ENCODE measurements at regions not wholly inside any gene's neighbourhood (a gene's known extent, or its start where the extent isn't known, plus 50 kb on each side); places are given as distances from the start of the nearest gene placed in this dataset.

GRCh38 chr2:157125685-157126084 is 131.8 kb upstream of the GALNT5 start:
- CTCF ChIA-PET (ENCODE audit: unreplicated experiment), result no interaction called here
- H3K4me3 ChIP-seq (ENCODE audit: low read depth, low read length, poor library complexity, severe bottlenecking), result no peak overlapping the region
- no peaks in the 10 kb centered on the region for H3K36me3 ChIP-seq (ENCODE audit: insufficient read depth, low read length)
- H2AFZ ChIP-seq (ENCODE audit: low read length), result no peak overlapping the region
- no peaks in the 10 kb centered on the region for H3K79me2 ChIP-seq (ENCODE audit: insufficient read depth, low read depth, low read length)
- H3K4me2 ChIP-seq (ENCODE audit: low read length), result no peak overlapping the region
- no peaks in the 10 kb centered on the region for H4K20me1 ChIP-seq (ENCODE audit: insufficient read depth, low read length)
- intact Hi-C loops (cut with micrococcal nuclease; ENCODE audit: unreplicated experiment), result no loop called here
- no TSS peak for BruUV-seq (replicated peaks)
- no peak for DNase-seq (ENCODE audit: low spot score)
- POLR2A ChIA-PET, result no interaction called here
- no peaks in the 10 kb centered on the region for H3K9me3 ChIP-seq (ENCODE audit: low read length)
- TF ChIP-seq EZH2phosphoT487 (IDR thresholded peaks at IDR 0.05; ENCODE audit: borderline replicate concordance, low read depth, low read length), result no peak
- no peak for TF ChIP-seq CTCF (conservative IDR thresholded peaks at IDR 0.05; ENCODE audit: low read length)
- H3K9me2 ChIP-seq (ENCODE audit: insufficient read depth, low read length), result no peaks in the 10 kb centered on the region
- H3K27ac ChIP-seq (ENCODE audit: low read depth, low read length, poor library complexity, severe bottlenecking), result no peak overlapping the region
- no peaks in the 10 kb centered on the region for H3K4me1 ChIP-seq (ENCODE audit: insufficient read depth, low read length, poor library complexity, severe bottlenecking)

GRCh38 chr2:157127249-157128012 is 130.1 kb upstream of the GALNT5 start:
- no peaks in the 10 kb centered on the region for H3K9me2 ChIP-seq (ENCODE audit: insufficient read depth, low read length)
- no peaks in the 10 kb centered on the region for H3K36me3 ChIP-seq (ENCODE audit: insufficient read depth, low read length)
- intact Hi-C loops (cut with micrococcal nuclease; ENCODE audit: unreplicated experiment), result no loop called here
- POLR2A ChIA-PET, result interaction anchor here (0.6 kb wide), 2 partner anchors 69 to 854 kb away, joined by 3 to 4 read pairs; no protein-coding TSS in a partner anchor
- no peak overlapping the region for H3K4me3 ChIP-seq (ENCODE audit: low read depth, low read length, poor library complexity, severe bottlenecking)
- TF ChIP-seq EZH2phosphoT487 (IDR thresholded peaks at IDR 0.05; ENCODE audit: borderline replicate concordance, low read depth, low read length) (no peak), CTCF (conservative IDR thresholded peaks at IDR 0.05; ENCODE audit: low read length) (no peak)
- no peaks in the 10 kb centered on the region for H3K79me2 ChIP-seq (ENCODE audit: insufficient read depth, low read depth, low read length)
- no peak overlapping the region for H3K4me2 ChIP-seq (ENCODE audit: low read length)
- no peaks in the 10 kb centered on the region for H4K20me1 ChIP-seq (ENCODE audit: insufficient read depth, low read length)
- H2AFZ ChIP-seq (ENCODE audit: low read length), result no peak overlapping the region
- no peak overlapping the region for H3K27ac ChIP-seq (ENCODE audit: low read depth, low read length, poor library complexity, severe bottlenecking)
- CTCF ChIA-PET (ENCODE audit: unreplicated experiment), result no interaction called here
- DNase-seq (ENCODE audit: low spot score), result no peak
- no TSS peak for BruUV-seq (replicated peaks)
- no peaks in the 10 kb centered on the region for H3K9me3 ChIP-seq (ENCODE audit: low read length)
- no peaks in the 10 kb centered on the region for H3K4me1 ChIP-seq (ENCODE audit: insufficient read depth, low read length, poor library complexity, severe bottlenecking)

- H3K27ac ChIP-seq (ENCODE audit: low read depth, low read length, poor library complexity, severe bottlenecking), result no peak overlapping the region
- TF ChIP-seq CTCF (conservative IDR thresholded peaks at IDR 0.05; ENCODE audit: low read length) (no peak), EZH2phosphoT487 (IDR thresholded peaks at IDR 0.05; ENCODE audit: borderline replicate concordance, low read depth, low read length) (no peak)
- no peak overlapping the region for H2AFZ ChIP-seq (ENCODE audit: low read length)
- no peak for DNase-seq (ENCODE audit: low spot score)
- no peaks in the 10 kb centered on the region for H3K4me1 ChIP-seq (ENCODE audit: insufficient read depth, low read length, poor library complexity, severe bottlenecking)
- no TSS peak for BruUV-seq (replicated peaks)
- H3K79me2 ChIP-seq (ENCODE audit: insufficient read depth, low read depth, low read length), result no peaks in the 10 kb centered on the region
- H3K9me2 ChIP-seq (ENCODE audit: insufficient read depth, low read length), result no peaks in the 10 kb centered on the region
- no peaks in the 10 kb centered on the region for H3K9me3 ChIP-seq (ENCODE audit: low read length)
- ChIA-PET CTCF (ENCODE audit: unreplicated experiment) (no interaction called here), POLR2A (no interaction called here)
- no peak overlapping the region for H3K4me2 ChIP-seq (ENCODE audit: low read length)
- H4K20me1 ChIP-seq (ENCODE audit: insufficient read depth, low read length), result no peaks in the 10 kb centered on the region
- H3K36me3 ChIP-seq (ENCODE audit: insufficient read depth, low read length), result no peaks in the 10 kb centered on the region
- intact Hi-C loops (cut with micrococcal nuclease; ENCODE audit: unreplicated experiment), result no loop called here
- no peak overlapping the region for H3K4me3 ChIP-seq (ENCODE audit: low read depth, low read length, poor library complexity, severe bottlenecking)
Observed at GRCh38 chr2:157143901-157144300, 113.6 kb upstream of the GALNT5 start.

Measured in OCI-LY7 (cell line).